ENCODE measurements at regions not wholly inside any gene's neighbourhood (a gene's known extent, or its start where the extent isn't known, plus 50 kb on each side); places are given as distances from the start of the nearest gene placed in this dataset.
"Not testable (repeated sequence)": the region's sequence is repeated elsewhere in the genome, so short reads cannot be mapped to it uniquely, and the experiment has no call there.

DNA sequence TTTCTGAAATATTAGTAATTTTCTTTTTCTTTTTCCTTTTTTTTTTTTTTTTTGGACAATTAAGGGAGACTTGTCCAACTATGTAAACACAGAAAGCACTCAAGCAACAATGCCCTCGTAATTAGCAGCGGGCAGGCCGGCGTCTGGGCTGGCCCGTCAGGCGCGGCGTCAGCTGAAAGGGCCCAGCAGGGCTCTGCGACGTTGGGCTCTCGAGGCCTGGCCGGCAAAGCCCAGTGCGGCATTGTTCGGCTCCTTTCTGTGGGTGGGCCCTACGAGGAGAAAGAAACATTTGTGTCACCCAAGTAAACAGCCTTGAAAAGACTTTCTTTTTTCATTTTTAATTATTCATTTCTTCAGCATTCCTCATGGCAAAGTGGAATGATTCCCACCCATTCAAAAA, 359.2 kb downstream of the TEX29 start:
- not testable (repeated sequence) for TF ChIP-seq CTCF, POLR2A (IDR thresholded peaks at IDR 0.05)

Data from body of pancreas (tissue), 4 donors.